ENCODE measurements at regions not wholly inside any gene's neighbourhood (a gene's known extent, or its start where the extent isn't known, plus 50 kb on each side); places are given as distances from the start of the nearest gene placed in this dataset.

- TF ChIP-seq ZNF629 (tag by site-specific recombination; IDR thresholded peaks at IDR 0.05) (0 out of 2 replicates have a peak, but pooled peaks have one; percentile 40), EGR2 (tag by site-specific recombination; IDR thresholded peaks at IDR 0.05; ENCODE audit: low read depth) (0 out of 2 replicates have a peak, but pooled peaks have one; percentile 10), PRDM10 (tag by site-specific recombination; IDR thresholded peaks at IDR 0.05) (peak; percentile 30; the same call in 1 of the 2 replicates), ZBTB26 (tag by site-specific recombination; optimal IDR thresholded peaks at IDR 0.05) (peak; percentile 36), ZNF561 (tag by site-specific recombination; IDR thresholded peaks at IDR 0.05; ENCODE audit: borderline replicate concordance) (peak; percentile 66; the same call in 1 of the 2 replicates)
These were observed 114.8 kb upstream of the SMURF2 start (continued) for GRCh38 chr17:64776720-64777414.

- Histone ChIP-seq H3K4me3 (ENCODE audit: low read depth, low read length) (no peak overlapping the region), H3K4me1 (ENCODE audit: control insufficient read depth, insufficient read depth, low read length) (no peaks in the 10 kb centered on the region; the same call in 1 of the 2 replicates), H3K27ac (ENCODE audit: extremely low read depth, low read depth, low read length) (no peak overlapping the region), H3K36me3 (ENCODE audit: control insufficient read depth in 2 of 2, insufficient read depth in 1 of 2, low read length in 2 of 2) (peaks cover 0 to 9% of the 10 kb centered on the region in 2 experiments; a peak in 1 of 3 replicates), H3K9me3 (ENCODE audit: control insufficient read depth, insufficient read depth, low read depth, low read length) (no peaks in the 10 kb centered on the region)
- CTCF ChIA-PET = interaction anchor here (0.6 to 1.8 kb wide), 19 partner anchors 9 to 1901 kb away, joined by 3 to 10 read pairs (median 3); partner anchors contain the start of gene SMURF2
- POLR2A ChIA-PET = no interaction called here
- TF ChIP-seq HIC1 (tag by site-specific recombination; IDR thresholded peaks at IDR 0.05) (no peak), ZBTB48 (tag by site-specific recombination; IDR thresholded peaks at IDR 0.05) (no peak), ZNF701 (tag by site-specific recombination; IDR thresholded peaks at IDR 0.05) (no peak), ZNF529 (tag by site-specific recombination; IDR thresholded peaks at IDR 0.05; ENCODE audit: insufficient replicate concordance) (no peak), ZSCAN4 (tag by site-specific recombination; IDR thresholded peaks at IDR 0.05) (no peak), ZNF24 (tag by site-specific recombination; IDR thresholded peaks at IDR 0.05) (no peak), ZBTB26 (tag by site-specific recombination; optimal IDR thresholded peaks at IDR 0.05) (no peak)
These were observed 113.8 kb upstream of the SMURF2 start for GRCh38 chr17:64775701-64776570.
